ENCODE measurements at regions not wholly inside any gene's neighbourhood (a gene's known extent, or its start where the extent isn't known, plus 50 kb on each side); places are given as distances from the start of the nearest gene placed in this dataset.

- WGBS, 4 donors = 58 to 77% (median 69%) methylated on average over 3 of the region's 3 CpGs
- H3K9me3 ChIP-seq (replicated peaks in 1 of 3) = no peaks in the 10 kb centered on the region
- no peaks in the 10 kb centered on the region for H3K27me3 ChIP-seq
- H3K27ac ChIP-seq = no peak overlapping the region
- no peak for DNase-seq
- TF ChIP-seq POLR2A (IDR thresholded peaks at IDR 0.05) = no peak
- no peak for TF ChIP-seq CTCF (IDR thresholded peaks at IDR 0.05)
- H3K4me1 ChIP-seq (replicated peaks in 1 of 2) = no peaks in the 10 kb centered on the region
- intact Hi-C loops (cut with DNase I) = loop anchor here in 1 of 2 donors (10.0 kb wide), 1 partner anchor 378 kb away; no protein-coding TSS in a partner anchor
- H3K36me3 ChIP-seq (replicated peaks in 1 of 2) = no peaks in the 10 kb centered on the region
- no peak overlapping the region for H3K4me3 ChIP-seq
Measured at GRCh38 chr15:36506733-36507356, 72.6 kb upstream of the CDIN1 start.

GRCh38 chr15:36507458-36507857 is 72.0 kb upstream of the CDIN1 start:
- H3K27me3 ChIP-seq = no peaks in the 10 kb centered on the region
- H3K36me3 ChIP-seq (replicated peaks in 1 of 2) = no peaks in the 10 kb centered on the region
- DNase-seq = no peak
- no peaks in the 10 kb centered on the region for H3K9me3 ChIP-seq (replicated peaks in 1 of 3)
- intact Hi-C loops (cut with DNase I) = loop anchor here in 1 of 2 donors (10.0 kb wide), 1 partner anchor 377 kb away; no protein-coding TSS in a partner anchor
- no peak overlapping the region for H3K4me3 ChIP-seq
- no peak for TF ChIP-seq CTCF (IDR thresholded peaks at IDR 0.05)
- TF ChIP-seq POLR2A (IDR thresholded peaks at IDR 0.05) = no peak
- H3K27ac ChIP-seq = no peak overlapping the region
- WGBS, 4 donors = 10 to 16% (median 13%) methylated on average over 1 of the region's 1 CpG
- H3K4me1 ChIP-seq (replicated peaks in 1 of 2) = no peaks in the 10 kb centered on the region

- Histone ChIP-seq H3K27me3 (no peaks in the 10 kb centered on the region), H3K4me3 (no peak overlapping the region), H3K36me3 (replicated peaks in 1 of 2) (no peaks in the 10 kb centered on the region), H3K9me3 (replicated peaks in 1 of 3) (no peaks in the 10 kb centered on the region), H3K27ac (no peak overlapping the region), H3K4me1 (replicated peaks in 1 of 2) (no peaks in the 10 kb centered on the region)
- TF ChIP-seq CTCF (IDR thresholded peaks at IDR 0.05) = no peak
- TF ChIP-seq POLR2A (IDR thresholded peaks at IDR 0.05) = no peak
- no peak for DNase-seq
- intact Hi-C loops (cut with DNase I) = no loop called here
- WGBS, 4 donors = 95 to 98% (median 96%) methylated on average over 3 of the region's 3 CpGs
Measured at GRCh38 chr15:36511594-36511993, 67.8 kb upstream of the CDIN1 start.

DNA sequence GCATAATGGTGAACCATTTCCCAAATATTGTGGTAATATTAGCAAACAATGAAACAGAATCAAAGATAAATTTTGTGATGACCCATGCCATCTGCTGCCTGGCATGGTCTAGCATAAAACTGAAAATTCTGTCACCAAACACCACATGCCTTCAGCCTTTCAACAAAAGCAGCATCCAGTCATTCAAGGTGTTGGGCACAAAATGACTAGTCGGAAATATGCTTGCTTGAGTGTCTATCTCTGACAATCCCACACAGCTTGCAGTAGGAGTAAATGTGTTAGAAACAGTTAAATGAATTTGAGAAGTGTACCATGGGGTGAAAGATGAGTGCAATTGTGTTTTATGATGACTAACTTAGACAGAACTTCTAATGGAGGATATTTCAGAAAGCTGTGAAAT is 61.7 kb upstream of the CDIN1 start:
- WGBS, 4 donors = 56 to 83% (median 76%) methylated on average over 1 of the region's 1 CpG
- Histone ChIP-seq H3K27me3 (no peaks in the 10 kb centered on the region), H3K4me3 (no peak overlapping the region), H3K27ac (no peak overlapping the region), H3K9me3 (replicated peaks in 1 of 3) (no peaks in the 10 kb centered on the region), H3K36me3 (replicated peaks in 1 of 2) (no peaks in the 10 kb centered on the region), H3K4me1 (replicated peaks in 1 of 2) (no peaks in the 10 kb centered on the region)
- TF ChIP-seq CTCF (IDR thresholded peaks at IDR 0.05) (no peak), POLR2A (IDR thresholded peaks at IDR 0.05) (no peak)
- DNase-seq = no peak
- intact Hi-C loops (cut with DNase I) = no loop called here

Data from adrenal gland (tissue), 9 donors.